ENCODE measurements at regions not wholly inside any gene's neighbourhood (a gene's known extent, or its start where the extent isn't known, plus 50 kb on each side); places are given as distances from the start of the nearest gene placed in this dataset.

GRCh38 chr5:4027088-4027734 lies 431.6 kb downstream of the IRX1 start (continued):
- TF ChIP-seq CTCF (conservative IDR thresholded peaks at IDR 0.05; ENCODE audit: low read depth in 2 of 2) = no peak

GRCh38 chr5:4028384-4028783 lies 432.8 kb downstream of the IRX1 start:
- ATAC-seq (no peak), DNase-seq (ENCODE audit: low spot score) (no peak)
- no peaks in the 10 kb centered on the region for H3K36me3 ChIP-seq (ENCODE audit: insufficient read depth)
- no peaks in the 10 kb centered on the region for H3K27me3 ChIP-seq (ENCODE audit: insufficient read depth)
- peaks cover 5% of the 10 kb centered on the region; the same call in 1 of the 2 replicates for H3K9me2 ChIP-seq (ENCODE audit: insufficient read depth)
- H3K4me2 ChIP-seq = no peak overlapping the region
- Mint-ChIP-seq H3K27me3 (ENCODE audit: insufficient read depth, low read depth, poor library complexity) (no peaks in the 10 kb centered on the region), H3K9me3 (no peaks in the 10 kb centered on the region; the same call in 2 of the 3 replicates), H3K36me3 (ENCODE audit: low read depth) (peaks cover 5% of the 10 kb centered on the region; the same call in 2 of the 3 replicates), H3K4me3 (no peak overlapping the region), H3K4me1 (0 out of 3 replicates have a peak, but pooled peaks cover 3% of the 10 kb centered on the region), H3K27ac (no peak overlapping the region)
- no peaks in the 10 kb centered on the region for H4K20me1 ChIP-seq (replicated peaks; ENCODE audit: insufficient read depth)
- H3K4me3 ChIP-seq = no peak overlapping the region
- no peaks in the 10 kb centered on the region for H3K79me2 ChIP-seq (replicated peaks; ENCODE audit: insufficient read depth)
- H3K27ac ChIP-seq (ENCODE audit: low read depth) = no peak overlapping the region
- H3K4me1 ChIP-seq (ENCODE audit: insufficient read depth) = no peaks in the 10 kb centered on the region
- no peaks in the 10 kb centered on the region for H3F3A ChIP-seq (replicated peaks; ENCODE audit: low read depth)
- H2AFZ ChIP-seq = no peak overlapping the region
- TF ChIP-seq ZNF114 (CRISPR knock-in tag; IDR thresholded peaks at IDR 0.05) (no peak), JUNB (IDR thresholded peaks at IDR 0.05; ENCODE audit: unreplicated experiment) (no peak), EZH2phosphoT487 (IDR thresholded peaks at IDR 0.05; ENCODE audit: unreplicated experiment) (no peak), EZH2 (IDR thresholded peaks at IDR 0.05; ENCODE audit: low read depth, unreplicated experiment) (no peak), REST (IDR thresholded peaks at IDR 0.05; ENCODE audit: unreplicated experiment) (no peak), ZNF331 (CRISPR knock-in tag; IDR thresholded peaks at IDR 0.05; ENCODE audit: low read depth) (no peak), NANOG (IDR thresholded peaks at IDR 0.05; ENCODE audit: borderline replicate concordance) (no peak), CTCF (conservative IDR thresholded peaks at IDR 0.05; ENCODE audit: low read depth in 2 of 2) (no peak), STAT1 (IDR thresholded peaks at IDR 0.05; ENCODE audit: unreplicated experiment) (no peak), ZNF462 (CRISPR knock-in tag; IDR thresholded peaks at IDR 0.05) (no peak), CREB1 (CRISPR knock-in tag; IDR thresholded peaks at IDR 0.05; ENCODE audit: low read depth) (no peak)

All from GM23338 (cell line).